Suprapubic skin (tissue), 4 donors: ENCODE measurements at regions not wholly inside any gene's neighbourhood (a gene's known extent, or its start where the extent isn't known, plus 50 kb on each side); places are given as distances from the start of the nearest gene placed in this dataset.

ENCODE experiments used
- EP300 ChIP-seq: sonication (generic); formaldehyde crosslinking; IDR thresholded peaks from one replicate; pipeline ENCODE4 v1.6.1; 2017; ENCODE audit warnings: antibody characterized with exemption
- POLR2A ChIP-seq, 2 donors: fragments of 450-650 bp; IDR thresholded peaks; one replicate each; pipeline ENCODE4 v1.6.1; 2017; ENCODE audit warnings: antibody characterized with exemption in 2 of 2, mild to moderate bottlenecking in 2 of 2, moderate library complexity in 2 of 2
- POLR2AphosphoS5 ChIP-seq, 3 donors: sonication (generic); formaldehyde crosslinking; IDR thresholded peaks; one replicate each; pipeline ENCODE4 v1.6.1; 2017; ENCODE audit warnings: antibody characterized with exemption in 3 of 3
- TF ChIP-seq, protein P1 (sequence below), 2 donors: fragments of 200-600 bp in 1 of 2; fragments of 450-650 bp in 1 of 2; sonication (generic) in 1 of 2; IDR thresholded peaks; one replicate each; pipeline ENCODE4 v1.5.1; 2016 to 2019; ENCODE audit warnings: antibody characterized with exemption in 2 of 2, mild to moderate bottlenecking in 1 of 2, moderate library complexity in 1 of 2

DNA sequence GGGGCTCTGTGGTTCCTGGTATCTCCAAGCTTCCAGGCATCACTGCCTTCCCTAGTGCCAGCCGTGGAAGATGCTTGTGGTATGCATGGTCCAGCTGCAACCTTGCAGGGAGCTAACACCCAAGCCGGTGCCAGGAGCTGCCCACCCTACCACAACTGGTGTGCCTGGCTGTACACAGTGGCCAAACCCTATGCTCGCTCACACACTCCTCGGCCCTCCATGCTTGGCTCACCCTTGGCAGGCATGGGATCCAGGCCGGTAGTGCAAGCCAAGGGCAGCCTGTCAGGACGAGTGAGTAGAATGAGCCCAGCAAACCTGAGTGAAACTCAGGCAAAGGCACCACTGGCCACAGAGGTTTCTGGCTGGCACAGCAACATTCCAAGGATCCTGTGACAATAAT, 1676.0 kb downstream of the SLITRK1 start:
- TF ChIP-seq, protein P1, sequence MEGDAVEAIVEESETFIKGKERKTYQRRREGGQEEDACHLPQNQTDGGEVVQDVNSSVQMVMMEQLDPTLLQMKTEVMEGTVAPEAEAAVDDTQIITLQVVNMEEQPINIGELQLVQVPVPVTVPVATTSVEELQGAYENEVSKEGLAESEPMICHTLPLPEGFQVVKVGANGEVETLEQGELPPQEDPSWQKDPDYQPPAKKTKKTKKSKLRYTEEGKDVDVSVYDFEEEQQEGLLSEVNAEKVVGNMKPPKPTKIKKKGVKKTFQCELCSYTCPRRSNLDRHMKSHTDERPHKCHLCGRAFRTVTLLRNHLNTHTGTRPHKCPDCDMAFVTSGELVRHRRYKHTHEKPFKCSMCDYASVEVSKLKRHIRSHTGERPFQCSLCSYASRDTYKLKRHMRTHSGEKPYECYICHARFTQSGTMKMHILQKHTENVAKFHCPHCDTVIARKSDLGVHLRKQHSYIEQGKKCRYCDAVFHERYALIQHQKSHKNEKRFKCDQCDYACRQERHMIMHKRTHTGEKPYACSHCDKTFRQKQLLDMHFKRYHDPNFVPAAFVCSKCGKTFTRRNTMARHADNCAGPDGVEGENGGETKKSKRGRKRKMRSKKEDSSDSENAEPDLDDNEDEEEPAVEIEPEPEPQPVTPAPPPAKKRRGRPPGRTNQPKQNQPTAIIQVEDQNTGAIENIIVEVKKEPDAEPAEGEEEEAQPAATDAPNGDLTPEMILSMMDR (IDR thresholded peaks at IDR 0.05), result no peak
- TF ChIP-seq EP300 (no peak), POLR2AphosphoS5 (IDR thresholded peaks at IDR 0.05) (no peak), POLR2A (IDR thresholded peaks at IDR 0.05) (no peak)
